Keratinocyte (primary cell): ENCODE measurements at regions not wholly inside any gene's neighbourhood (a gene's known extent, or its start where the extent isn't known, plus 50 kb on each side); places are given as distances from the start of the nearest gene placed in this dataset.
"Not testable (repeated sequence)": the region's sequence is repeated elsewhere in the genome, so short reads cannot be mapped to it uniquely, and the experiment has no call there.

Source experiments
- DNase-seq: peaks from one replicate; pipeline ENCODE4 v3.0.0-alpha.2; 2011; ENCODE audit warnings: low read depth, missing footprints, low spot score
- FAIRE-seq: peaks from 2 replicates; lab custom pipeline; 2011; peaks lifted over from hg19 to GRCh38; lab: Jason Lieb, UNC
- H2AFZ ChIP-seq: 2 replicates; pipeline ENCODE4 v1.6.0; 2012; ENCODE audit warnings: low read length, control low read depth, inconsistent platforms; ENCODE audit not compliant: control insufficient read depth
- H3K27ac ChIP-seq: 2 replicates; pipeline ENCODE4 v1.5.1; 2011; ENCODE audit warnings: low read length; ENCODE audit not compliant: control insufficient read depth, insufficient read depth
- H3K27me3 ChIP-seq: 3 replicates; pipeline ENCODE4 v1.6.0; 2011; ENCODE audit warnings: low read length; ENCODE audit not compliant: control insufficient read depth, insufficient read depth; ENCODE audit errors: extremely low read depth
- H3K36me3 ChIP-seq, 2 experiments: 2 replicates in 1 of 2; 3 replicates in 1 of 2; pipeline ENCODE4 v1.5.1; 2011; ENCODE audit warnings: low read length in 2 of 2, mild to moderate bottlenecking in 1 of 2; ENCODE audit not compliant: control insufficient read depth in 2 of 2, insufficient read depth in 2 of 2; ENCODE audit errors: extremely low read depth in 1 of 2
- H3K4me1 ChIP-seq: 3 replicates; pipeline ENCODE4 v1.5.1; 2011; ENCODE audit warnings: low read length; ENCODE audit not compliant: control insufficient read depth, insufficient read depth; ENCODE audit errors: extremely low read depth
- H3K4me2 ChIP-seq: 3 replicates; pipeline ENCODE4 v1.6.0; 2011; ENCODE audit warnings: low read depth, low read length; ENCODE audit not compliant: control insufficient read depth, insufficient read depth; ENCODE audit errors: extremely low read depth
- H3K4me3 ChIP-seq, 3 experiments: fragments of 200-600 bp in 1 of 3; sonication (generic) in 1 of 3; 2 replicates in 2 of 3; 3 replicates in 1 of 3; pipeline ENCODE4 v1.5.1; 2011 to 2016; ENCODE audit warnings: low read length in 3 of 3, mild to moderate bottlenecking in 3 of 3, control low read depth in 2 of 3, inconsistent platforms in 1 of 3, low read depth in 1 of 3, mixed read lengths in 1 of 3, mixed run types in 1 of 3, moderate library complexity in 1 of 3; ENCODE audit not compliant: control insufficient read depth in 2 of 3, insufficient read depth in 2 of 3; ENCODE audit errors: extremely low read depth in 1 of 3
- H3K79me2 ChIP-seq: 2 replicates; pipeline ENCODE4 v1.6.0; 2012; ENCODE audit warnings: low read length; ENCODE audit not compliant: control insufficient read depth, insufficient read depth
- H3K9ac ChIP-seq: 3 replicates; pipeline ENCODE4 v1.6.0; 2011; ENCODE audit warnings: low read length; ENCODE audit not compliant: control insufficient read depth, insufficient read depth; ENCODE audit errors: extremely low read depth
- H3K9me1 ChIP-seq: 3 replicates; pipeline ENCODE4 v1.6.0; 2011; ENCODE audit warnings: low read length; ENCODE audit not compliant: control insufficient read depth, insufficient read depth; ENCODE audit errors: extremely low read depth
- H3K9me3 ChIP-seq: 2 replicates; pipeline ENCODE4 v1.5.1; 2012; ENCODE audit warnings: low read depth, low read length; ENCODE audit not compliant: control insufficient read depth
- H4K20me1 ChIP-seq: 3 replicates; pipeline ENCODE4 v1.6.0; 2011; ENCODE audit warnings: low read length; ENCODE audit not compliant: control insufficient read depth, insufficient read depth; ENCODE audit errors: extremely low read depth
- EZH2 ChIP-seq: IDR thresholded peaks from one replicate; pipeline ENCODE4 v1.6.1; 2012; ENCODE audit warnings: inconsistent platforms, mild to moderate bottlenecking, low read length, moderate library complexity
- dilution Hi-C: fragments of 300-500 bp; cut with MboI; formaldehyde crosslinking; loops from one replicate; pipeline ENCODE4 v1.7.0; 2020; ENCODE audit warnings: low sequenced_read_pairs; ENCODE audit not compliant: extremely low pct_ligation_motif_present
- TF ChIP-seq, protein P1 (sequence below), 3 experiments: IDR thresholded peaks in 1 of 3; conservative IDR thresholded peaks in 1 of 3; optimal IDR thresholded peaks in 1 of 3; 2 replicates in 2 of 3; 3 replicates in 1 of 3; pipeline versions ENCODE3 to v1.5.1; 2011; ENCODE audit warnings: low read length in 3 of 3, mild to moderate bottlenecking in 3 of 3, moderate library complexity in 2 of 3, control low read depth in 1 of 3, inconsistent platforms in 1 of 3; ENCODE audit not compliant: insufficient read depth in 2 of 3; ENCODE audit errors: extremely low read depth in 1 of 3

DNA sequence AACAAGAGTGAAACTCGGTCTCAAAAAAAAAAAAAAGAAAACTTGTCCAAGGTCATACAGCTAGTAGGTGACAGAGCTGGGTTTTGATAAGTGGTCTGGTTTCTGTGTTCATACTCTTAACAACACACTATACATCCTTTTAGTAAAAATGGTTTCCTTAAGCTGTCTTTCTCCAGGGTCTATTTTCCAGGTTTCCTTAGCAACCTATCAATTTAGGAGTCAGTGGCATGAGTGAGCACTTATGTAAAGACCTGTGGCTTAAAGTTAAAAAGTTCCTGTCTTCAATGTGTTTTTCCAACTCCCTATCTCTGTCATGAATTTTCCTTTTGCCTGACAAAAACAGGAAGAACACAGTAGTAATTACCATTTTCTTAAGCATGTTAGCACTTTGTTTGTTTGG, 480.5 kb downstream of the TMEM135 start:
- DNase-seq (no peak), FAIRE-seq (no peak)
- dilution Hi-C loops, result no loop called here
- H3K27me3 ChIP-seq, result no peaks in the 10 kb centered on the region
- H3K4me2 ChIP-seq, result no peak overlapping the region
- no peak overlapping the region for H3K9ac ChIP-seq
- H4K20me1 ChIP-seq, result no peaks in the 10 kb centered on the region
- H3K9me3 ChIP-seq, result no peaks in the 10 kb centered on the region
- TF ChIP-seq, protein P1, sequence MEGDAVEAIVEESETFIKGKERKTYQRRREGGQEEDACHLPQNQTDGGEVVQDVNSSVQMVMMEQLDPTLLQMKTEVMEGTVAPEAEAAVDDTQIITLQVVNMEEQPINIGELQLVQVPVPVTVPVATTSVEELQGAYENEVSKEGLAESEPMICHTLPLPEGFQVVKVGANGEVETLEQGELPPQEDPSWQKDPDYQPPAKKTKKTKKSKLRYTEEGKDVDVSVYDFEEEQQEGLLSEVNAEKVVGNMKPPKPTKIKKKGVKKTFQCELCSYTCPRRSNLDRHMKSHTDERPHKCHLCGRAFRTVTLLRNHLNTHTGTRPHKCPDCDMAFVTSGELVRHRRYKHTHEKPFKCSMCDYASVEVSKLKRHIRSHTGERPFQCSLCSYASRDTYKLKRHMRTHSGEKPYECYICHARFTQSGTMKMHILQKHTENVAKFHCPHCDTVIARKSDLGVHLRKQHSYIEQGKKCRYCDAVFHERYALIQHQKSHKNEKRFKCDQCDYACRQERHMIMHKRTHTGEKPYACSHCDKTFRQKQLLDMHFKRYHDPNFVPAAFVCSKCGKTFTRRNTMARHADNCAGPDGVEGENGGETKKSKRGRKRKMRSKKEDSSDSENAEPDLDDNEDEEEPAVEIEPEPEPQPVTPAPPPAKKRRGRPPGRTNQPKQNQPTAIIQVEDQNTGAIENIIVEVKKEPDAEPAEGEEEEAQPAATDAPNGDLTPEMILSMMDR (optimal IDR thresholded peaks at IDR 0.05 in 1 of 3, IDR thresholded peaks at IDR 0.05 in 1 of 3, conservative IDR thresholded peaks at IDR 0.05 in 1 of 3; ENCODE audit: extremely low read depth in 1 of 3, insufficient read depth in 2 of 3, low read length in 3 of 3), result no peak
- no peak for TF ChIP-seq EZH2
- no peaks in the 10 kb centered on the region for H3K4me1 ChIP-seq
- no peaks in the 10 kb centered on the region for H3K79me2 ChIP-seq
- H3K27ac ChIP-seq, result no peak overlapping the region
- no peaks in the 10 kb centered on the region for H3K9me1 ChIP-seq
- H3K4me3 ChIP-seq, result no peak overlapping the region
- no peak overlapping the region for H2AFZ ChIP-seq
- no peaks in the 10 kb centered on the region for H3K36me3 ChIP-seq

DNA sequence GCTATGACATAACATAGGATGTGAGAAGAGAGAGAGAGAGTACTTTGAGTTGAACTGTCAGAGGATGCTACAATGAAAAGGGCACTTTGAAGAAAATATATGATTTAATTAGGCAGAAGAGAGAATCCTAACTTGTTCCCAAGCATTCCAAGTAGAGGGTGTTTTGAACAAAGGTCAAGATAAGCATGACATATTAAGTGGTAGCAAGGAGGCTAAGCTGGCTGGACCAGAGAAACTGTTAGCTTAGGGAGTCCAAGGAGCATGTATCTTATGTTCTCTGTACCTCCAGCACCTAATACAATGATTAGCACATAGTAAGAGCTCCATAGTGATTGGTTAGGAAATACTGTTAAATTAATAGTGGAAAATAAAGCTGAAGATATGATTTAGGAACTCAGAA, 479.6 kb downstream of the TMEM135 start:
- H3K36me3 ChIP-seq, result no peaks in the 10 kb centered on the region
- no peak overlapping the region for H3K4me3 ChIP-seq
- H4K20me1 ChIP-seq, result no peaks in the 10 kb centered on the region
- no peaks in the 10 kb centered on the region for H3K79me2 ChIP-seq
- no peaks in the 10 kb centered on the region for H3K4me1 ChIP-seq
- TF ChIP-seq, protein P1 (optimal IDR thresholded peaks at IDR 0.05 in 1 of 3, IDR thresholded peaks at IDR 0.05 in 1 of 3, conservative IDR thresholded peaks at IDR 0.05 in 1 of 3; ENCODE audit: extremely low read depth in 1 of 3, insufficient read depth in 2 of 3, low read length in 3 of 3), result no peak
- H3K9me1 ChIP-seq, result no peaks in the 10 kb centered on the region
- no peak overlapping the region for H3K4me2 ChIP-seq
- no peak for FAIRE-seq
- H3K9ac ChIP-seq, result no peak overlapping the region
- no peak overlapping the region for H3K27ac ChIP-seq
- H3K9me3 ChIP-seq, result no peaks in the 10 kb centered on the region
- no peak overlapping the region for H2AFZ ChIP-seq
- no peak for DNase-seq
- H3K27me3 ChIP-seq, result no peaks in the 10 kb centered on the region
- dilution Hi-C loops, result no loop called here

DNA sequence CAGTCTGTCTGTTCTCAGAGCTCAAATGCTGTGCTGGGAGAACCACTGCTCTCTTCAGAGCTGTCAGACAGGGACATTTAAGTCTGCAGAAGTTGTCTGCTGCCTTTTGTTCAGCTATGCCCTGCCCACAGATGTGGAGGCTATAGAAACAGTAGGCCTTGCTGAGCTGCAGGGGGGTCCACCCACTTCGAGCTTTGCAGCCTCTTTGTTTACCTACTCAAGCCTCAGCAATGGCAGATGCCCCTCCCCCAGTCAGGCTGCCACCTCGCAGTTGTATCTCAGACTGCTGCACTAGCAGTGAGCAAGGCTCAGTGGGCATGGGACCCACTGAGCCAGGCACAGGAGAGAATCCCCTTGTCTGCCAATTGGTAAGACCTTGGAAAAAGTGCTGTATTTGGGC, 470.0 kb downstream of the TMEM135 start:
- dilution Hi-C loops, H3K9ac ChIP-seq, H3K36me3 ChIP-seq, H3K4me3 ChIP-seq, H2AFZ ChIP-seq, H3K9me3 ChIP-seq, H3K27me3 ChIP-seq, H3K79me2 ChIP-seq, H3K27ac ChIP-seq, H4K20me1 ChIP-seq, DNase-seq, H3K4me2 ChIP-seq, H3K9me1 ChIP-seq, FAIRE-seq, H3K4me1 ChIP-seq: not testable (repeated sequence)

DNA sequence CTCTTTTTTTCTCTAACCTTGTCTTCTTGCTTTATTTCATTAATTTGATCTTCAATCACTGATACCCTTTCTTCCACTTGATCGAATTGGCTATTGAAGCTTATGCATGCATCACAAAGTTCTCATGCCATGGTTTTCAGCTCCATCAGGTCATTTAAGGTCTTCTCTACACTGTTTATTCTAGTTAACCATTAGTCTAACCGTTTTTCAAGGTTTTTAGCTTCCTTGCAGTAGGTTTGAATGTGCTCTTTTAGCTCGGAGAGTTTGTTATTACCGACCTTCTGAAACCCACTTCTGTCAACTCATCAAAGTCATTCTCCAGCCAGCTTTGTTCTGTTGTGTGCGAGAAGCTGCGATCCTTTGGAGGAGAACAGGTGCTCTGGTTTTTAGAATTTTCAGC, 469.2 kb downstream of the TMEM135 start:
- H3K9ac ChIP-seq, H3K4me3 ChIP-seq, H3K36me3 ChIP-seq, H4K20me1 ChIP-seq, H3K9me3 ChIP-seq, H3K27me3 ChIP-seq, H3K9me1 ChIP-seq, H3K79me2 ChIP-seq, H3K27ac ChIP-seq, H2AFZ ChIP-seq, H3K4me1 ChIP-seq, H3K4me2 ChIP-seq, DNase-seq, FAIRE-seq, dilution Hi-C loops: not testable (repeated sequence)
